Breast epithelium (tissue), 4 donors: ENCODE measurements at regions not wholly inside any gene's neighbourhood (a gene's known extent, or its start where the extent isn't known, plus 50 kb on each side); places are given as distances from the start of the nearest gene placed in this dataset.
A peak's percentile ranks its signal among the peaks of the same experiment; 100 is the strongest.

Source experiments
- DNase-seq, 2 donors: peaks; one replicate each; pipeline ENCODE4 v3.0.0-alpha.2; 2019; ENCODE audit warnings: low spot score in 2 of 2
- H3K27ac ChIP-seq, 2 donors: fragments of 200-600 bp; sonication (generic) in 1 of 2; one replicate each; pipeline ENCODE4 v1.5.1; 2016 to 2019; ENCODE audit warnings: mild to moderate bottlenecking in 1 of 2
- H3K27me3 ChIP-seq, 2 donors: fragments of 200-600 bp; sonication (generic) in 1 of 2; one replicate each; pipeline versions ENCODE4 v1.5.1 to v1.6.0; 2017 to 2019; ENCODE audit warnings: control low read depth in 1 of 2, mild to moderate bottlenecking in 1 of 2
- H3K36me3 ChIP-seq: fragments of 200-600 bp; one replicate; pipeline ENCODE4 v1.5.1; 2019
- H3K4me1 ChIP-seq, 2 donors: fragments of 200-600 bp; sonication (generic); one replicate each; pipeline ENCODE4 v1.5.1; 2016 to 2019; ENCODE audit warnings: control low read depth in 1 of 2
- H3K4me3 ChIP-seq, 3 donors: fragments of 200-600 bp; sonication (generic); 1 replicate in 2 of 3; 2 replicates in 1 of 3; pipeline ENCODE4 v1.5.1; 2016 to 2019; ENCODE audit warnings: mild to moderate bottlenecking in 3 of 3, moderate library complexity in 2 of 3
- H3K9me3 ChIP-seq, 2 donors: fragments of 200-600 bp; sonication (generic) in 1 of 2; one replicate each; pipeline ENCODE4 v1.5.1; 2016 to 2019; ENCODE audit warnings: control low read depth in 1 of 2
- POLR2A ChIP-seq: fragments of 450-650 bp; IDR thresholded peaks from one replicate; pipeline ENCODE4 v1.6.1; 2016; ENCODE audit warnings: antibody characterized with exemption, mild to moderate bottlenecking, moderate library complexity
- POLR2AphosphoS5 ChIP-seq, 3 donors: sonication (generic); formaldehyde crosslinking; IDR thresholded peaks; one replicate each; pipeline ENCODE4 v1.6.1; 2017; ENCODE audit warnings: antibody characterized with exemption in 3 of 3
- intact Hi-C: fragments of 100-400 bp; cut with DNase I; formaldehyde crosslinking; loops from one replicate; pipeline ENCODE4 v1.15.1; 2023; ENCODE audit warnings: low total_unique reads
- TF ChIP-seq, protein P1 (sequence below), 3 donors: fragments of 450-650 bp; IDR thresholded peaks; one replicate each; pipeline ENCODE4 v1.5.1; 2016 to 2017; ENCODE audit warnings: antibody characterized with exemption in 3 of 3, mild to moderate bottlenecking in 3 of 3, moderate library complexity in 3 of 3

DNA sequence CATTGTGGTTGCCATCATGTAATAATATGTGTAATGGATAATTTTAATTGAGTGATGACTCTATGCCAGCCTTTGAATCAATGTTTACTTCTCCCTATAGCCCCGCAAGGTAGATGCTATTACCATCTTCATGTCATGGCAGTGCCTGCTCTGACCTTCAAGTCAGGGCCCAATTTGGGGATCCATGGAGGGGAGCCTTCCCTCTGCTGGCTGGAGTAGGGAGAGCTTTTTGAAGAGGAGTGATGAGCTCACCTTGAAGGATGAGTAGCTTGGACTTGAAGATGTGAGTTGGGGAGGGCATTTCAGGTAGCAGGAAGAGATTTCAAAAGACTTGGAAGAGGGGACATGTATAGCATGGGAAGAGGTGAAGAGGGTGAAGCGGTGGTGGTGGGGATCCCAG is 189.2 kb downstream of the FOXD2 start:
- peaks cover 0 to 4% of the 10 kb centered on the region in 2 donors for H3K27me3 ChIP-seq
- TF ChIP-seq, protein P1, sequence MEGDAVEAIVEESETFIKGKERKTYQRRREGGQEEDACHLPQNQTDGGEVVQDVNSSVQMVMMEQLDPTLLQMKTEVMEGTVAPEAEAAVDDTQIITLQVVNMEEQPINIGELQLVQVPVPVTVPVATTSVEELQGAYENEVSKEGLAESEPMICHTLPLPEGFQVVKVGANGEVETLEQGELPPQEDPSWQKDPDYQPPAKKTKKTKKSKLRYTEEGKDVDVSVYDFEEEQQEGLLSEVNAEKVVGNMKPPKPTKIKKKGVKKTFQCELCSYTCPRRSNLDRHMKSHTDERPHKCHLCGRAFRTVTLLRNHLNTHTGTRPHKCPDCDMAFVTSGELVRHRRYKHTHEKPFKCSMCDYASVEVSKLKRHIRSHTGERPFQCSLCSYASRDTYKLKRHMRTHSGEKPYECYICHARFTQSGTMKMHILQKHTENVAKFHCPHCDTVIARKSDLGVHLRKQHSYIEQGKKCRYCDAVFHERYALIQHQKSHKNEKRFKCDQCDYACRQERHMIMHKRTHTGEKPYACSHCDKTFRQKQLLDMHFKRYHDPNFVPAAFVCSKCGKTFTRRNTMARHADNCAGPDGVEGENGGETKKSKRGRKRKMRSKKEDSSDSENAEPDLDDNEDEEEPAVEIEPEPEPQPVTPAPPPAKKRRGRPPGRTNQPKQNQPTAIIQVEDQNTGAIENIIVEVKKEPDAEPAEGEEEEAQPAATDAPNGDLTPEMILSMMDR (IDR thresholded peaks at IDR 0.05), result no peak
- TF ChIP-seq POLR2A (no peak), POLR2AphosphoS5 (IDR thresholded peaks at IDR 0.05) (no peak)
- H3K4me1 ChIP-seq, result no peaks in the 10 kb centered on the region
- H3K36me3 ChIP-seq, result no peaks in the 10 kb centered on the region
- no peak overlapping the region for H3K4me3 ChIP-seq
- no peak overlapping the region for H3K27ac ChIP-seq
- intact Hi-C loops, result no loop called here
- peak in 1 of 2 donors; percentile 10 for DNase-seq
- no peaks in the 10 kb centered on the region for H3K9me3 ChIP-seq

DNA sequence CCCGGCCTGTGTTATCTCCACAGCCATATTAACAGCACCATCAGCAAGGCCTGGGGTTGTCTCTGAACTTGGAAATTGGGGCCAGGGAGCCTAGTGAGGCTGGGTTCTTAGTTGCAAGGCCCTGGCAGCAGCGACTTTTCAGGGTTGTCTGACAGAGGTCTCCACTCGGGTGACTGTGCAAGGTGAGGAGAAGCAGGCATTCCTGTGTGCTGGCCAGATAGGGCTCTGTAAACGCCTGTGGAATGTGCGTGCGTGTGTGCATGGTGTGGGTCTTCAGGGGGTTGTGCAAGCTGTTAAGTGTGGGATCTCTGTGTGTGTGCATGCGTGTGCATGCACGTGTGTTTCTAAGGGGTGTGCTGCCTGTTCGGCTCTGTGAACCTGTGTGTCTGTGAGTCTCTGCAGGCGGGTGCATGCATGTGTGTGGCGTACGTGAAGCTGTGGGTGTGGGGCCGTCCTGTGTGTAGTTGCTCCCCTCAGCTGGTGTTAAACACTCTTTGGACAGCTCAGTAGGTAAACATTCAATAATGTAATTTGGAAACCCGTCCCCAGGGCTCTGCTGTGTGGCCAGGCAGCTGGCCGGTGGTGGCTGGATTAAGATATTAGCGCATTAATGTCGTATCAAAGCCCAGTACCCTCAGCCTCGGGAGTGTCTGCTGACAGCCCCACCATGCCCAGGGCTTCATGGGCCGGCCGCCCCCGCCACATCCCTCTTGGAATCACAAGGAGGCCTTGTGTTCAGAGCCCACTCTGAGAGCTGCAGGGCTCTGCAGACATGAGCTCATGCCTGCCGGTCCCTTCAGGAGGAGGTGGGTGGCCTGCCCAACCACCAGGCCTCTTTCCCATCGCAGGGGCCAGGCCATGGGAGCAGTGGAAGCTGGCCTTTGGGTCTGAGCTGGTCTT is 189.9 kb downstream of the FOXD2 start:
- intact Hi-C loops, result no loop called here
- peaks cover 0 to 4% of the 10 kb centered on the region in 2 donors for H3K27me3 ChIP-seq
- H3K4me1 ChIP-seq, result no peaks in the 10 kb centered on the region
- no peak overlapping the region for H3K27ac ChIP-seq
- no peak overlapping the region for H3K4me3 ChIP-seq
- no peaks in the 10 kb centered on the region for H3K36me3 ChIP-seq
- peak in 1 of 2 donors; percentile 2 for DNase-seq
- no peaks in the 10 kb centered on the region for H3K9me3 ChIP-seq
- TF ChIP-seq, protein P1 (IDR thresholded peaks at IDR 0.05), result no peak
- TF ChIP-seq POLR2A (no peak), POLR2AphosphoS5 (IDR thresholded peaks at IDR 0.05) (no peak)

DNA sequence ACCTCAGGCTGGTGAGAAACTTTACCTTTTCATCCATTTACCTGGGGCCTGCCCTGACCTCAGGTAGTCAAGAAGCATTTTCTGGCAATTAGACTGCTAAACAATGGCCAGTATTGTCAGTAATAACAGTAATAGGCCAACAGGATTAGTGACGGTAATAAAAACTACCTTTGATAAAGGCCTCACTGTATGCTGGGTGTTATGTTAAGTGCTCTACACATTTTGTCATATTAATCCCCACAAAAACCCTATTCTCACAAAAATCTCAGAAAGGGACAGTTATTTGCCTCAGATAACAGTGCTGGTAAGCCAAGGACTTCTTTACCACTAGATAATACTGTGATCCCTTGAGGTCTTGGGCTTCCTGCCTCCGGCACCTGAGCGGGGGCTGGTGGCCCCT is 191.4 kb downstream of the FOXD2 start:
- Histone ChIP-seq H3K4me1 (no peaks in the 10 kb centered on the region), H3K9me3 (no peaks in the 10 kb centered on the region), H3K4me3 (no peak overlapping the region), H3K36me3 (no peaks in the 10 kb centered on the region), H3K27ac (no peak overlapping the region), H3K27me3 (peaks cover 0 to 4% of the 10 kb centered on the region in 2 donors)
- TF ChIP-seq, protein P1 (IDR thresholded peaks at IDR 0.05), result no peak
- TF ChIP-seq POLR2AphosphoS5 (IDR thresholded peaks at IDR 0.05) (no peak), POLR2A (no peak)
- intact Hi-C loops, result no loop called here
- no peak for DNase-seq

DNA sequence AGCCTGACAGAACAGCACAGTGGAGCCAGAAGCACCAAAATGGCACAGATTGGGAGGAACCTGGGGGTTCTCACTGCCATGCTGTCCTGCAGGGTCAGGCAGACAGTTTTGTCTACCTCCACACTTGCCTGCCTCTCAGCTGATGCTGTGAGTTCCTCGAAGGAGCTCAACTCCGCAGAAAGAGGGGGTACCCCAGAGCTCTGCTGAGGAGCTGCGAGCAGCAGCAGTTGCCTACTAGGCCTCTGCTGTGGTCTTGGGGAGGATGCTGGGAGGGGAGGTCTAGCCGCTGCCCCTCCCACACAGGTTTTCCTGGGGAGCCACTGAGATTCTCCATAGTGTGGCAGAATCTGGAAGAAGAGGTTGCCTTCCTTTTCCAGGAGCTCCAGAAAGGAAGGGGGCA is 192.5 kb downstream of the FOXD2 start:
- Histone ChIP-seq H3K9me3 (no peaks in the 10 kb centered on the region), H3K4me1 (no peaks in the 10 kb centered on the region), H3K4me3 (no peak overlapping the region), H3K27ac (no peak overlapping the region), H3K27me3 (peaks cover 0 to 4% of the 10 kb centered on the region in 2 donors), H3K36me3 (no peaks in the 10 kb centered on the region)
- no peak for TF ChIP-seq POLR2A
- no peak for TF ChIP-seq POLR2AphosphoS5 (IDR thresholded peaks at IDR 0.05)
- TF ChIP-seq, protein P1 (IDR thresholded peaks at IDR 0.05), result no peak
- no peak for DNase-seq
- intact Hi-C loops, result no loop called here

DNA sequence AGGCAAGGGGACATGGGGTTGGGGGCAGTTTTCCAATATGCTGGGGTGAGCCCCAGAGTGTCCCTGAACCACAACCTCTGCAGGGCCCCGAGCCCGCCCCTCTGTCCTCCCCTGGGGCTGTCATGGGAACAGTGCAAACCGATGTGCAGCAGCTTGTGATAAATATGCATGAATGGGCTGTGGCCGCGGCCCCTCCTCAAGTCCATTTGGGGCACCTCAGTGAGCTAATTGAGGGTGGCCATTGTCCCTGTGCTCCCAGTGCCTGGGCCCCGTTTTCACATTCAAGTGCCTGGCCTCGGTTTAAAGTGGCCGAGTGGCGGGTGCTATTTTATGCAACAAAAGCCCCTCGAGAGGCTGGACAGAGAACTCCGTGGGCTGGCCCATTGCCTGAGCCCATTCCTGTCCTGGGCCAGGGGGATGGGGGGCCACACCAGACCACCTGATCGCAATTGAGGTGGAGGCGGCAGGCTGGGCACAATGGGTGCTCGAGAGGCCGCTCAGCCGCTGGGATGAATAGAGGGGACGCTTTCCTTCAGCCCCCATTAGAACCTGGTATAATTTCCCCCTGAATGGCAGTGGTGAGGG is 193.7 kb downstream of the FOXD2 start:
- peaks cover 0 to 2% of the 10 kb centered on the region in 2 donors for H3K27me3 ChIP-seq
- no peak for DNase-seq
- TF ChIP-seq POLR2A (no peak), POLR2AphosphoS5 (IDR thresholded peaks at IDR 0.05) (no peak)
- TF ChIP-seq, protein P1 (IDR thresholded peaks at IDR 0.05), result no peak
- H3K9me3 ChIP-seq, result no peaks in the 10 kb centered on the region
- H3K36me3 ChIP-seq, result no peaks in the 10 kb centered on the region
- H3K27ac ChIP-seq, result no peak overlapping the region
- H3K4me1 ChIP-seq, result no peaks in the 10 kb centered on the region
- no peak overlapping the region for H3K4me3 ChIP-seq
- intact Hi-C loops, result no loop called here
